Lung (tissue), 11 donors: ENCODE measurements at regions not wholly inside any gene's neighbourhood (a gene's known extent, or its start where the extent isn't known, plus 50 kb on each side); places are given as distances from the start of the nearest gene placed in this dataset.

Source experiments
- ATAC-seq: fragments of 200-7000 bp; cut with Tn5 transposase; one replicate; pipeline ENCODE4 v1.9.1; 2020; ENCODE audit warnings: moderate number of reproducible peaks; ENCODE audit not compliant: insufficient read depth, low FRiP score
- DNase-seq, 3 donors: peaks; one replicate each; pipeline ENCODE4 v3.0.0-alpha.2; 2013 to 2017
- H3K27ac ChIP-seq, 2 donors: one replicate each; pipeline ENCODE4 v1.5.1; 2013; ENCODE audit warnings: mild to moderate bottlenecking in 2 of 2, moderate library complexity in 2 of 2, control low read depth in 1 of 2, inconsistent platforms in 1 of 2, low read depth in 1 of 2, low read length in 1 of 2
- H3K27me3 ChIP-seq, 3 donors: one replicate each; pipeline ENCODE4 v1.5.1; 2013; ENCODE audit warnings: low read length in 2 of 3; ENCODE audit not compliant: control insufficient read depth in 3 of 3, insufficient read depth in 3 of 3
- H3K36me3 ChIP-seq, 4 donors: one replicate each; pipeline ENCODE4 v1.5.1; 2013; ENCODE audit warnings: low read length in 4 of 4, mild to moderate bottlenecking in 1 of 4, moderate library complexity in 1 of 4; ENCODE audit not compliant: control insufficient read depth in 4 of 4, insufficient read depth in 4 of 4
- H3K4me1 ChIP-seq, 5 donors: one replicate each; pipeline ENCODE4 v1.5.1; 2013; ENCODE audit warnings: low read length in 5 of 5, mild to moderate bottlenecking in 2 of 5, moderate library complexity in 1 of 5; ENCODE audit not compliant: control insufficient read depth in 5 of 5, insufficient read depth in 5 of 5
- H3K4me3 ChIP-seq: one replicate; pipeline ENCODE4 v1.5.1; 2013; ENCODE audit warnings: mild to moderate bottlenecking, control low read depth, moderate library complexity
- H3K9ac ChIP-seq, 2 donors: one replicate each; pipeline ENCODE4 v1.5.1; 2013; ENCODE audit warnings: low read length in 2 of 2, control low read depth in 1 of 2; ENCODE audit not compliant: insufficient read depth in 1 of 2
- H3K9me3 ChIP-seq, 4 donors: one replicate each; pipeline ENCODE4 v1.5.1; 2013; ENCODE audit warnings: low read length in 3 of 4, mild to moderate bottlenecking in 1 of 4, moderate library complexity in 1 of 4; ENCODE audit not compliant: control insufficient read depth in 4 of 4, insufficient read depth in 3 of 4
- CTCF ChIP-seq: IDR thresholded peaks from 2 replicates; pipeline ENCODE4 v1.5.1; 2012; ENCODE audit warnings: mild to moderate bottlenecking; ENCODE audit errors: control extremely low read depth, extremely low read depth
- WGBS, 2 donors: extraction: QIAGEN DNeasy Blood & Tissue Kit; methylation state at CpG; one replicate each; pipeline ENCODE4 v1.1.7; 2013; 5-methylcytosine and 5-hydroxymethylcytosine counted together
- donor health status: control.
- donor health status: control.
- donor health status: Bipolar disorder and iron deficiency.
- donor health status: healthy.
- donor health status: DM: yes; HTN: yes; CAD: no.

- H3K4me3 ChIP-seq = no peak overlapping the region
- H3K36me3 ChIP-seq = no peaks in the 10 kb centered on the region
- no peak overlapping the region for H3K9ac ChIP-seq
- ATAC-seq (peak; percentile 45), DNase-seq (peak in 2 of 3 donors; percentile 29 to 49)
- no peaks in the 10 kb centered on the region for H3K9me3 ChIP-seq
- H3K4me1 ChIP-seq = peaks cover 0 to 9% (median 5%) of the 10 kb centered on the region in 5 donors
- no peak for TF ChIP-seq CTCF
- WGBS, 2 donors = 17 to 35% methylated on average over 18 of the region's 18 CpGs
- peak overlapping the region in 1 of 2 donors; percentile 21 for H3K27ac ChIP-seq
- no peaks in the 10 kb centered on the region for H3K27me3 ChIP-seq
Observed at GRCh38 chr12:12010277-12011039, 60.3 kb upstream of the BCL2L14 start.

DNA sequence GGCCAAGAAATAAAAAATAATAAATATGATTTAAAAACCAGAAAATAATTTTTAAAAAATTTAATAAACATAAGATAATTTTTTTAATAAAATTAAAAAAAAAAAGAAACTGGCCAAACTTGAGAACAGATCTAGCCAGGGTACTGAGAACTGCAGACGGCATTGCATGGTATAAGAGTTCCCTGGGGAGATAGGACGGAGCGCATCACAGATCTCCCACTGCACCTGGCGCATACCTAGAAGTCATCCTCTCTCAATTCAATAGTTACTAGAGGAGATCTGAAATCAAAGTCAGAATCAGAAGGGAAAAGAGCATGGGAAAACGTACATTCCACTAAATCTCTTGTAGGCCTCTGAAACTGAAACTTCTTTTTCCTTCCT is 58.9 kb upstream of the BCL2L14 start:
- Histone ChIP-seq H3K27me3 (no peaks in the 10 kb centered on the region), H3K4me3 (no peak overlapping the region), H3K9me3 (no peaks in the 10 kb centered on the region), H3K4me1 (peaks cover 0 to 10% (median 5%) of the 10 kb centered on the region in 5 donors), H3K36me3 (no peaks in the 10 kb centered on the region), H3K27ac (no peak overlapping the region), H3K9ac (no peak overlapping the region)
- 93 to 96% methylated on average over 5 of the region's 5 CpGs for WGBS, 2 donors
- DNase-seq = no peak
- no peak for ATAC-seq
- no peak for TF ChIP-seq CTCF

- ATAC-seq (no peak), DNase-seq (no peak)
- WGBS, 2 donors = 73 to 75% methylated on average over 11 of the region's 11 CpGs
- no peaks in the 10 kb centered on the region for H3K9me3 ChIP-seq
- no peak overlapping the region for H3K9ac ChIP-seq
- H3K36me3 ChIP-seq = no peaks in the 10 kb centered on the region
- H3K27me3 ChIP-seq = no peaks in the 10 kb centered on the region
- H3K4me1 ChIP-seq = peaks cover 0 to 11% (median 5%) of the 10 kb centered on the region in 5 donors
- TF ChIP-seq CTCF = no peak
- no peak overlapping the region for H3K27ac ChIP-seq
- no peak overlapping the region for H3K4me3 ChIP-seq
Observed at GRCh38 chr12:12015073-12015685, 55.6 kb upstream of the BCL2L14 start.
